Transverse colon (tissue), 4 donors: ENCODE measurements at regions not wholly inside any gene's neighbourhood (a gene's known extent, or its start where the extent isn't known, plus 50 kb on each side); places are given as distances from the start of the nearest gene placed in this dataset.

Experiments used
- EP300 ChIP-seq: sonication (generic); formaldehyde crosslinking; IDR thresholded peaks from one replicate; pipeline ENCODE4 v1.6.1; 2017; ENCODE audit warnings: antibody characterized with exemption, low read depth
- POLR2A ChIP-seq: fragments of 450-650 bp; IDR thresholded peaks from one replicate; pipeline ENCODE4 v1.6.1; 2016; ENCODE audit warnings: antibody characterized with exemption, mild to moderate bottlenecking, moderate library complexity
- POLR2AphosphoS5 ChIP-seq, 3 donors: sonication (generic); formaldehyde crosslinking; IDR thresholded peaks; one replicate each; pipeline ENCODE4 v1.6.1; 2016; ENCODE audit warnings: antibody characterized with exemption in 3 of 3
- TF ChIP-seq, protein P1 (sequence below), 5 experiments: fragments of 200-600 bp in 3 of 5; fragments of 450-650 bp in 2 of 5; sonication (generic) in 3 of 5; IDR thresholded peaks; 1 replicate in 2 of 5; 2 replicates in 3 of 5; pipeline ENCODE4 v1.5.1; 2016 to 2017; ENCODE audit warnings: antibody characterized with exemption in 5 of 5, inconsistent platforms in 3 of 5, mild to moderate bottlenecking in 2 of 5, moderate library complexity in 1 of 5

GRCh38 chr5:134063188-134063820, 51.2 kb upstream of the TCF7 start:
- TF ChIP-seq POLR2A (no peak), POLR2AphosphoS5 (IDR thresholded peaks at IDR 0.05) (no peak), EP300 (no peak)
- TF ChIP-seq, protein P1, sequence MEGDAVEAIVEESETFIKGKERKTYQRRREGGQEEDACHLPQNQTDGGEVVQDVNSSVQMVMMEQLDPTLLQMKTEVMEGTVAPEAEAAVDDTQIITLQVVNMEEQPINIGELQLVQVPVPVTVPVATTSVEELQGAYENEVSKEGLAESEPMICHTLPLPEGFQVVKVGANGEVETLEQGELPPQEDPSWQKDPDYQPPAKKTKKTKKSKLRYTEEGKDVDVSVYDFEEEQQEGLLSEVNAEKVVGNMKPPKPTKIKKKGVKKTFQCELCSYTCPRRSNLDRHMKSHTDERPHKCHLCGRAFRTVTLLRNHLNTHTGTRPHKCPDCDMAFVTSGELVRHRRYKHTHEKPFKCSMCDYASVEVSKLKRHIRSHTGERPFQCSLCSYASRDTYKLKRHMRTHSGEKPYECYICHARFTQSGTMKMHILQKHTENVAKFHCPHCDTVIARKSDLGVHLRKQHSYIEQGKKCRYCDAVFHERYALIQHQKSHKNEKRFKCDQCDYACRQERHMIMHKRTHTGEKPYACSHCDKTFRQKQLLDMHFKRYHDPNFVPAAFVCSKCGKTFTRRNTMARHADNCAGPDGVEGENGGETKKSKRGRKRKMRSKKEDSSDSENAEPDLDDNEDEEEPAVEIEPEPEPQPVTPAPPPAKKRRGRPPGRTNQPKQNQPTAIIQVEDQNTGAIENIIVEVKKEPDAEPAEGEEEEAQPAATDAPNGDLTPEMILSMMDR (IDR thresholded peaks at IDR 0.05), result no peak
